Karpas-422 (cell line): ENCODE measurements at regions not wholly inside any gene's neighbourhood (a gene's known extent, or its start where the extent isn't known, plus 50 kb on each side); places are given as distances from the start of the nearest gene placed in this dataset.
A peak's percentile ranks its signal among the peaks of the same experiment; 100 is the strongest.
"Not testable (repeated sequence)": the region's sequence is repeated elsewhere in the genome, so short reads cannot be mapped to it uniquely, and the experiment has no call there.

Experiments
- DNase-seq: peaks from one replicate; pipeline ENCODE4 v3.0.0-alpha.2; 2015
- H2AFZ ChIP-seq: fragments of 200-600 bp; sonication (generic); 2 replicates; pipeline ENCODE4 v1.6.1; 2014; ENCODE audit warnings: antibody characterized with exemption, low read length, mixed read lengths
- H3K27ac ChIP-seq: fragments of 200-600 bp; sonication (generic); 2 replicates; pipeline ENCODE4 v1.5.1; 2014; ENCODE audit warnings: mild to moderate bottlenecking, low read length, moderate library complexity
- H3K27me3 ChIP-seq: fragments of 200-600 bp; sonication (generic); 2 replicates; pipeline ENCODE4 v1.6.1; 2014; ENCODE audit warnings: low read length, mixed read lengths
- H3K36me3 ChIP-seq: fragments of 200-600 bp; sonication (generic); 2 replicates; pipeline ENCODE4 v1.6.1; 2014; ENCODE audit warnings: low read length, mixed read lengths; ENCODE audit not compliant: insufficient read depth
- H3K4me1 ChIP-seq: fragments of 200-600 bp; sonication (generic); 2 replicates; pipeline ENCODE4 v1.6.1; 2014; ENCODE audit warnings: mild to moderate bottlenecking, low read length, mixed read lengths
- H3K4me2 ChIP-seq: fragments of 200-600 bp; sonication (generic); 2 replicates; pipeline ENCODE4 v1.6.1; 2014; ENCODE audit warnings: low read length, low read depth, mild to moderate bottlenecking; ENCODE audit not compliant: poor library complexity, severe bottlenecking
- H3K4me3 ChIP-seq: fragments of 200-600 bp; sonication (generic); 2 replicates; pipeline ENCODE4 v1.5.1; 2014; ENCODE audit warnings: mild to moderate bottlenecking, antibody characterized with exemption, low read length, mixed read lengths
- H3K79me2 ChIP-seq: fragments of 200-600 bp; sonication (generic); 2 replicates; pipeline ENCODE4 v1.6.1; 2014; ENCODE audit warnings: mild to moderate bottlenecking, low read length, mixed read lengths
- H3K9ac ChIP-seq: fragments of 200-600 bp; sonication (generic); 2 replicates; pipeline ENCODE4 v1.6.0; 2014; ENCODE audit warnings: low read length
- H3K9me2 ChIP-seq: fragments of 200-600 bp; sonication (generic), shearing (Covaris generic); replicated peaks from 2 replicates; pipeline ENCODE4 v1.6.0; 2014; ENCODE audit warnings: mild to moderate bottlenecking, low read length, moderate library complexity; ENCODE audit not compliant: insufficient read depth
- H3K9me3 ChIP-seq: fragments of 300-700, 200-600 bp; sonication (generic); 2 replicates; pipeline ENCODE4 v1.6.1; 2014; ENCODE audit warnings: low read length, mixed read lengths
- H4K20me1 ChIP-seq: fragments of 200-600 bp; sonication (generic); 2 replicates; pipeline ENCODE4 v1.6.1; 2014; ENCODE audit warnings: mild to moderate bottlenecking, antibody characterized with exemption, low read length, low read depth; ENCODE audit not compliant: insufficient read depth

DNA sequence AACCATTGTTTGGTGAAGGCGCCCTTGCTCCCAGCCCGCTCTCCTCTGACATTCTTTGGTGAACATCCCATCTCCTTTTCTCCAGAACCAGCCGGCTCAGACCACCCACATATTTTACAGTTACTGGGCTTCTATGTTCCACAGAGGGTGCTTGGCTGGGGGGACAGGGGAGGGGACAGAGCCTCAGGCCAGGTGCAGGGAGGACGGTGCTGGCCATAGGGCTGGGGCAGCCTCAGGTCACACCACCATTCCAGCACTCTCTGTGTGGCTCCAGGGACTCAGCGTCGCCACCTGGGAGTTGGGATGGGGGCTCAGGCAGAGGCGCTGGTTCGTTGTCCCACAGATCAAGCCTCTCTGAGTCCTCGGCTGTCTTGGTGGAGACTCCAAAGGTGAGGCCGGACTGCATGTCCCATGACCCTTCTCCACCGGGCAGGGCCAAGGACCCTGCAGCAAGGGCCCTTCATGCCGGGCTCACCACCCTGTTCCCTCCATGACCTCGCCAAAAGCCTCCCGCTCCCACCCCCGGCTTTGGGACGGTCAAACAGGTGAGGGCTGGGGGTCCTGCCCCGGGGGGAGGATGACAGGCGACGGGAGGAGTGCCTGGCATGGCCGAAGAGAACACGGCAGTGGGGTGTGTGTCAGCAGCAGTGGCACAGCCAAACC, 176.4 kb downstream of the NPIPB11 start:
- H3K9me2 ChIP-seq, H3K4me3 ChIP-seq: not testable (repeated sequence)

DNA sequence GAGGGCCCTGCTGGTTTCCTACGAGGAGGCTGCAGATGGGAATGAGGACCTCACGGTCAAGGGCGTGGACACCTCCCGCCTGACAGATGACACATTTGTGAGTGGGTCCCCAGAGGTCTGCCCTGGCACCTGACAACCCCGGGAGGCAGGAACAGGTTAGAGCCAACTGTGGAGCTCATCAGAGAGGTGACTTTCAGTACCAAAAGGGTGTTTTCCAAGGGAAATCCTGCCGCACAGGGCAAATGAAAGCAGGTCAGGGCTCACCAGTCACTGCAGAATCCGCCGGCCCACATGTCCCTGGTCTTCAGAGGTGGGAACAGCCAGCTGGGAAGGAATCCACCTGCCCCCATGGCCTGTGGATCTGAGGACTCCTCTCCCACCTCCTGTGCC, 176.9 kb downstream of the NPIPB11 start:
- not testable (repeated sequence) for H2AFZ ChIP-seq, H3K27ac ChIP-seq, H3K9ac ChIP-seq, DNase-seq, H3K9me2 ChIP-seq, H3K4me3 ChIP-seq, H3K4me2 ChIP-seq, H3K9me3 ChIP-seq, H3K36me3 ChIP-seq, H3K79me2 ChIP-seq, H3K27me3 ChIP-seq, H4K20me1 ChIP-seq
- peaks cover 11% of the 10 kb centered on the region for H3K4me1 ChIP-seq

More for the DNA sequence above, 176.4 kb downstream of the NPIPB11 start:
- not testable (repeated sequence) for H3K36me3 ChIP-seq, H3K4me2 ChIP-seq, H3K27me3 ChIP-seq, H3K9ac ChIP-seq, H3K27ac ChIP-seq, H2AFZ ChIP-seq, H3K9me3 ChIP-seq, H3K79me2 ChIP-seq, H4K20me1 ChIP-seq, DNase-seq
- peaks cover 11% of the 10 kb centered on the region for H3K4me1 ChIP-seq

DNA sequence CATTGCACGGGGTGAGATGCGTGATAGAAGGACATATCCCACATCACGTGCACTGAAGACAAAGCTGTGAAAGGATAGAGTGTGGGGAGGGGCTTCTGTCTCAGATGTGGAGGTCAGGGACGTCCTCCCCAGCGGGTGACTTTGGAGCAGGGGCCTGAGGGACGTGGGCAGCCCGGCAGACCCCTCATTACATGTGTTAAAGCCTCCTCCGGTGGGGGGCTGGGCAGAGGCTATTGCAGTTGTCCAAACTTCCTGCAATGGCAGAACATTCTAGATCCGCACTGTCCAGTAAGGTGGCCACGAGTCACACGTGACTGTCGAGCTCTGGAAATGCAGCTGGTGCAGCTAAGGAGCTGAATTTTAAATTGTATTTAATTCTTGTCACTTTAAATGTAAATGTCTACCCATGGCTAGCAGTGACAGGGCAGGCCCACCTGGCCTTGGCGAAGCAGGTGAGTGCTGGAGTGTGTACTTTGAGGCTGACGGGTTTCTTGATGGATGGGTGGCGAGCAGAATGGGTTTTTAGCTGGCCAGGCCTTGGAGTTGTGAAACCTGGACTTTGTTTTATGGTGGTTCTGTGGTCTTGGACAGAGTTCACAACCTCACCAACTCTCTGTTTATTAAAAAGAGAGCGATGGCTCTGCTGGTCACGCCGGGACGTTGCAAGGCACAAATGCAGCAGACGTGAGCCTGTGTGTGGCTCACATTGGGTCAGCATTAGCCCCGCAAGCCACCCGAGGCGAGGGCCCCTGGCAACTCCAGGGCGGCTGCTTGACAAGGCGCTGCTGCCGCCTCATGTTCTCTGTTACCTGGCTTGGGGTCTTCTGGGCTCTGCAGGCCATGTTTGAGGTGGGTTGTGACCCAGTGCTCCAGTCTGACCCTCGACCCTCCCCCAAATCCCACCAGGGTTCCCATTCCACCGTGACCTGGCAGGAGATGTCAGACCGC, 177.6 kb downstream of the NPIPB11 start:
- H2AFZ ChIP-seq, H3K9me3 ChIP-seq, H3K9me2 ChIP-seq, H3K4me3 ChIP-seq, H3K36me3 ChIP-seq, H3K27ac ChIP-seq, H3K27me3 ChIP-seq, DNase-seq, H3K79me2 ChIP-seq, H4K20me1 ChIP-seq: not testable (repeated sequence)
- Histone ChIP-seq H3K4me2 (peak overlapping the region; percentile 32), H3K9ac (0 out of 2 replicates have a peak overlapping the region, but pooled peaks have one; percentile 20), H3K4me1 (peaks cover 11% of the 10 kb centered on the region)

DNA sequence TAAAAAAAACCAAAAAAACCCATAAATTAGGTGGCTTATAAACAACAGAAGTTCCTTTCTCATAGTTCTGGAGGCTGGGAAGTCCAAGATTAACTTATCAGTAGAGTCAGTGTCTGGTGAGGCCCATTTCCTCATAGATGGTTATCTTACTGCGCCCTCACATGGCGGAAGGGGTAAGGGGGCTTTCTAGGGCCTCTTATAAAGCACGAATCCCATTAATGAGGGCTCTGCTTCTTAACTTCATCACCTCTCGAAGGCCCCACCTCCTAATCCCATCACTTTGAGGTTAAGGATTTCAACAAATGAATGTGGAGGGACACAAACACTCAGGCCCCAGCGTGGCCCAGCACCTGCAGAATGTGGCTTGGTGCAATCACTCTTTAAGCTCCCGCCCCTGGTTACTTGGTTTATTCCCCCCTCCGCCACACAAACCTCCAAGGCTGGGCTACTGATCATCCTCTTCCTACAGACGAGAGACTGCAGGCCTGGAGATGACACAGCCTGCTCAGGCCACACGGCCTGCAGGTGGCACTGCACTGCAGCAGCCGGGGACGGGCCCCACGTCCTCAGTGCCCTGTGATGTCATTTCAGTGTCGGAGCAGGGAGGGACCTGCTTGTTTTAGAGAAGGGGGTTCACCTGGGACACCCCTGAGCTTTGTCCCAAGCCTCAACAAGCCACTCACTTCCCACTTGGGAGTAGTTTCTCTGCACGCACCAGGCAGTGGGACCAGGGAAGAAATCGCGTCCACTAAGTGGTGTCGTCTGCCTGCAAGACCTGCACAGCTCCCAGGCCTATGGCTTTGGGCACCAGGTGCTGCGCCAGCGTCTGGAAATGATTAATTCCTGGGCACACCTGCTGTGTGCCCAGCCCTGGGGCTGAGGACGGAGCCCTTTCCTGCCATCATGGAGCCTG, 178.5 kb downstream of the NPIPB11 start:
- H3K4me1 ChIP-seq, result peaks cover 11% of the 10 kb centered on the region
- 0 out of 2 replicates have a peak overlapping the region, but pooled peaks have one; percentile 33 for H3K27ac ChIP-seq
- not testable (repeated sequence) for H3K79me2 ChIP-seq, H3K27me3 ChIP-seq, H3K9me2 ChIP-seq, H4K20me1 ChIP-seq, H3K4me3 ChIP-seq, H2AFZ ChIP-seq, H3K9me3 ChIP-seq, H3K36me3 ChIP-seq
- H3K9ac ChIP-seq, result 0 out of 2 replicates have a peak overlapping the region, but pooled peaks have one; percentile 20
- H3K4me2 ChIP-seq, result peak overlapping the region; percentile 32
- peak; percentile 90 for DNase-seq

DNA sequence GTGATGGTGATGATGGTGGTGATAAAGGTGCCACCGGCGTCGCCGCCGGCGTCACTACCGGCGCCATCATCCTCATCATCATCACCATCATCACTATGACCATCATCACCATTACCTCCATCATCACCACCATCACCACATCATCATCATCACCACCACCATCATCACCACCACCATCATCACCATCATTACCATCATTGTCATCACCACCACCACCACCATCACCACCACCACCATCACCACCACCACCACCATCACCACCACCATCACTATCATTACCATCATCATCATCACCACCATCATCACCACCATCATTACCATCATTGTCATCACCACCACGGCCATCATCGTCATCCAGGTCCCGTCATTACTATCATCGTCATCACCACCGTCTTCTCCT, 179.7 kb downstream of the NPIPB11 start:
- Histone ChIP-seq H3K9me2 (no peaks in the 10 kb centered on the region), H3K9ac (no peak overlapping the region), H3K79me2 (no peaks in the 10 kb centered on the region), H3K9me3 (no peaks in the 10 kb centered on the region), H4K20me1 (no peaks in the 10 kb centered on the region), H2AFZ (no peak overlapping the region), H3K27ac (no peak overlapping the region), H3K4me2 (no peak overlapping the region), H3K4me3 (no peak overlapping the region), H3K36me3 (no peaks in the 10 kb centered on the region), H3K4me1 (peaks cover 11% of the 10 kb centered on the region), H3K27me3 (no peaks in the 10 kb centered on the region)
- DNase-seq, result no peak

- not testable (repeated sequence) for H3K36me3 ChIP-seq, H3K4me3 ChIP-seq, H3K27me3 ChIP-seq, H3K9ac ChIP-seq, H3K9me2 ChIP-seq, H3K9me3 ChIP-seq, H3K4me2 ChIP-seq, H3K27ac ChIP-seq, H4K20me1 ChIP-seq, H2AFZ ChIP-seq, H3K79me2 ChIP-seq, DNase-seq
- H3K4me1 ChIP-seq, result peaks cover 11% of the 10 kb centered on the region
Measured at GRCh38 chr16:29224675-29225074, 181.8 kb downstream of the NPIPB11 start.

DNA sequence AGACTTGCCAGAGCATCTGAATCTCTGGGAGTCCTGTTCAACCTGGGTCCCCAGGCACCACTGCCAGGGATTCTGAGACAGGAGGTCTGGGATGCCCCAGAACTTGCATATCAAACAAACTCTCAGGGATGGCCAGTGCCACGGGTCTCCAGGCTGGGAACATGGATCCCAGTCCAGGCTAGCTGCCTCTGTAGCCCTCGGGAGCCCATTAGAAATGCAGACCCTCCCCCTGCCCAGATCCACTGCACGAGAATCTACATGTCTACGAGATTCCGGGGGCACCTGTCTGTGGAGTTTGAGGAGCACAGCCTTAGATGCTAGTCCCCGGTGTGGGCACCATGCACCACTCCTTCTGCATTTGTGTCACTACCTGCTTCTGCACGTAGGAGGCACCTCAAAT, 183.9 kb downstream of the NPIPB11 start:
- not testable (repeated sequence) for H3K27me3 ChIP-seq, H3K9me2 ChIP-seq, H3K9ac ChIP-seq, H3K79me2 ChIP-seq, H2AFZ ChIP-seq, H3K27ac ChIP-seq, DNase-seq, H3K9me3 ChIP-seq, H4K20me1 ChIP-seq, H3K36me3 ChIP-seq, H3K4me1 ChIP-seq, H3K4me2 ChIP-seq, H3K4me3 ChIP-seq

- H3K4me1 ChIP-seq, H3K9me3 ChIP-seq, H3K9ac ChIP-seq, H3K27me3 ChIP-seq, H3K4me2 ChIP-seq, H3K4me3 ChIP-seq, H4K20me1 ChIP-seq, H3K36me3 ChIP-seq, H2AFZ ChIP-seq, H3K27ac ChIP-seq, DNase-seq, H3K9me2 ChIP-seq, H3K79me2 ChIP-seq: not testable (repeated sequence)
Measured at GRCh38 chr16:29222008-29222407, 184.5 kb downstream of the NPIPB11 start.
